ENCODE measurements at regions not wholly inside any gene's neighbourhood (a gene's known extent, or its start where the extent isn't known, plus 50 kb on each side); places are given as distances from the start of the nearest gene placed in this dataset.

- TF ChIP-seq, protein P1, sequence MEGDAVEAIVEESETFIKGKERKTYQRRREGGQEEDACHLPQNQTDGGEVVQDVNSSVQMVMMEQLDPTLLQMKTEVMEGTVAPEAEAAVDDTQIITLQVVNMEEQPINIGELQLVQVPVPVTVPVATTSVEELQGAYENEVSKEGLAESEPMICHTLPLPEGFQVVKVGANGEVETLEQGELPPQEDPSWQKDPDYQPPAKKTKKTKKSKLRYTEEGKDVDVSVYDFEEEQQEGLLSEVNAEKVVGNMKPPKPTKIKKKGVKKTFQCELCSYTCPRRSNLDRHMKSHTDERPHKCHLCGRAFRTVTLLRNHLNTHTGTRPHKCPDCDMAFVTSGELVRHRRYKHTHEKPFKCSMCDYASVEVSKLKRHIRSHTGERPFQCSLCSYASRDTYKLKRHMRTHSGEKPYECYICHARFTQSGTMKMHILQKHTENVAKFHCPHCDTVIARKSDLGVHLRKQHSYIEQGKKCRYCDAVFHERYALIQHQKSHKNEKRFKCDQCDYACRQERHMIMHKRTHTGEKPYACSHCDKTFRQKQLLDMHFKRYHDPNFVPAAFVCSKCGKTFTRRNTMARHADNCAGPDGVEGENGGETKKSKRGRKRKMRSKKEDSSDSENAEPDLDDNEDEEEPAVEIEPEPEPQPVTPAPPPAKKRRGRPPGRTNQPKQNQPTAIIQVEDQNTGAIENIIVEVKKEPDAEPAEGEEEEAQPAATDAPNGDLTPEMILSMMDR (conservative IDR thresholded peaks at IDR 0.05; ENCODE audit: low read depth), result no peak
- DNase-seq (ENCODE audit: low spot score), result no peak
- CTCF ChIA-PET, result interaction anchor here (0.6 kb wide), 2 partner anchors 32 to 644 kb away, joined by 3 to 6 read pairs; no protein-coding TSS in a partner anchor
- POLR2A ChIA-PET (ENCODE audit: low non-redundant PET), result no interaction called here
- no peak overlapping the region for H3K27ac ChIP-seq
These were observed 156.9 kb downstream of the USP12 start for GRCh38 chr13:27014406-27015359.

DNA sequence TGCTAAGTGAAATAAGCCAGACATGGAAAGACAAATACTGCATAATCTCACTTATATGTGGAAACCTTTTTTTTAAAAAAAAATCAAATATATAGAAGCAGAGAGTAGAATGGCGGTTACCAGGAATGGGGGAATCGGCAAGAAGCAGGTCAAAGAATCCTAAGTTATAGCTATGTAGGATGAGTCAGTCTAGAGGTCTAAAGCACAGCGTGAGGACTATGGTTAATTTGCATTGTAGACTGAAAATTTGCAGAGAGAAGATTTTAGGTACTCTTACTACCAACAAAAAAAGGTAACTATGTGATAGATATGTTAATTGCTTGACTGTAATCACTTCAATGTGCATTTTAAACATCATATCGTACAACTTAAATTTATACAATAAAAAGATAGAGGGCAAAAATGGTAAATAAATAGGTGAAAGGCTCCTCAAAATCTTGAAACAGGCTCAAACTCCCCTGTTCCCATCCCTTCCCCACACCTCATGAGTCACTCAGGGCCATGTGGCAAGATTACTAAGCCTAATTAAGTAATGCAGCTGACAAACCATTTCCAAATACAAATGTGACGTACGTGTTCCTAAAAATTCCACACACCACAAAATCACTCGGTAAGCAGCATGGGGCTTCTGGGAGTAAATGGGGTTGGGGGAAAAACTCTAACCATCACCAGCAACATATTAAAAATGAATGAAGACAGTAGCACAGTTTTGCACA is 159.0 kb downstream of the USP12 start:
- ChIA-PET POLR2A (ENCODE audit: low non-redundant PET) (no interaction called here), CTCF (no interaction called here)
- TF ChIP-seq, protein P1 (conservative IDR thresholded peaks at IDR 0.05; ENCODE audit: low read depth), result no peak
- H3K27ac ChIP-seq, result no peak overlapping the region
- DNase-seq (ENCODE audit: low spot score), result peak; percentile 75

- no peak overlapping the region for H3K27ac ChIP-seq
- DNase-seq (ENCODE audit: low spot score), result no peak
- TF ChIP-seq, protein P1 (conservative IDR thresholded peaks at IDR 0.05; ENCODE audit: low read depth), result no peak
- ChIA-PET POLR2A (ENCODE audit: low non-redundant PET) (no interaction called here), CTCF (no interaction called here)
These were observed 159.9 kb downstream of the USP12 start for GRCh38 chr13:27011661-27012060.

DNA sequence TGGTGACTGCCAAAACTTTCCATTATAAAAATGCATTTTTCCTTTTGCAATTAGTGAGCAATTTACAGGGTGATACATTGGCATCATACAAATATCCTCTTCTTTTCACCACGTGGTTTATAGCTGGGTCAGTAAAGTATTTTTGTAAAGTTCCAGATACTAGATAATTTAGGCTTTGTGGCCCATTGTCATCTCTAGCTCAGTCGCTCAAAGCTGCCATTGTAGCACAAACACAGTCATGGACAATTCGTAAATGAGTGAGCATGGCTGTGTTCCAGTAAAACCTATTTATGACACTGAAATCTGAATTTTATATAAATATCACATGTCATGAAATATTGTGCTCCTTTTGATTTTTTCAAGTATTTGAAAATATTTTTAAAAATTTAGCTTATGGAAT is 162.9 kb downstream of the USP12 start:
- TF ChIP-seq, protein P1 (conservative IDR thresholded peaks at IDR 0.05; ENCODE audit: low read depth), result no peak
- CTCF ChIA-PET, result interaction anchor here (0.6 kb wide), 1 partner anchor 1017 kb away, joined by 3 read pairs; no protein-coding TSS in a partner anchor
- POLR2A ChIA-PET (ENCODE audit: low non-redundant PET), result no interaction called here
- no peak overlapping the region for H3K27ac ChIP-seq
- no peak for DNase-seq (ENCODE audit: low spot score)

- DNase-seq (ENCODE audit: low spot score), result no peak
- TF ChIP-seq, protein P1 (conservative IDR thresholded peaks at IDR 0.05; ENCODE audit: low read depth), result no peak
- ChIA-PET POLR2A (ENCODE audit: low non-redundant PET) (no interaction called here), CTCF (interaction anchor here (0.7 kb wide), 1 partner anchor 84 kb away, joined by 3 read pairs; no protein-coding TSS in a partner anchor)
- no peak overlapping the region for H3K27ac ChIP-seq
These were observed 164.4 kb downstream of the USP12 start for GRCh38 chr13:27007166-27007565.

GRCh38 chr13:27006519-27007161 is 165.0 kb downstream of the USP12 start:
- CTCF ChIA-PET, result interaction anchor here (0.7 kb wide), 1 partner anchor 84 kb away, joined by 3 read pairs; no protein-coding TSS in a partner anchor
- no peak for DNase-seq (ENCODE audit: low spot score)
- TF ChIP-seq, protein P1 (conservative IDR thresholded peaks at IDR 0.05; ENCODE audit: low read depth), result no peak
- POLR2A ChIA-PET (ENCODE audit: low non-redundant PET), result no interaction called here
- H3K27ac ChIP-seq, result no peak overlapping the region
